PC-9 (cell line): ENCODE measurements at regions not wholly inside any gene's neighbourhood (a gene's known extent, or its start where the extent isn't known, plus 50 kb on each side); places are given as distances from the start of the nearest gene placed in this dataset.

ENCODE experiments used
- EZH2 ChIP-seq: fragments of 200-600 bp; sonication (generic); IDR thresholded peaks from 2 replicates; pipeline ENCODE4 v1.8.0; 2017; ENCODE audit warnings: antibody characterized with exemption, low read depth
- TF ChIP-seq, protein P1 (sequence below): fragments of 200-600 bp; sonication (generic); conservative IDR thresholded peaks from 2 replicates; pipeline ENCODE4 v1.6.1; 2017; ENCODE audit warnings: mixed run types, antibody characterized with exemption, mild to moderate bottlenecking, moderate library complexity

DNA sequence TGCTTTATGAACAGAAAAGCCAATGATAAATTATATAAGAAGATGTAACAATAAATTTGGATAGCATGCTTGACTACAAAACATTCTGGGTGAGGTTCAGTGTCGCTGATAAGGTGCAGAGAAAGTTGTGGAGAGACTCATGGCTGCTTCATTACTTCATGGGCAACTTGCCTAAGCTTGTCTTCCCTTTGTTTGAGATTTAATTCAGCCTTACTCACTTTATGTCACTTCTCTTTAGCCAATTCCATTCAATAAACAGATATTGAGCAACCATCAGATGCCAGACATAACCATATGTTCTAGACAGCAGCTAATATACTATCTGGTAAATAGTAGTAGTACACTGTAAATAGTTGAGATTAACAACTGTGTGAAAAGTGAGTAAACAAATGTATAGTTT, 401.5 kb upstream of the FRG2C start:
- TF ChIP-seq, protein P1, sequence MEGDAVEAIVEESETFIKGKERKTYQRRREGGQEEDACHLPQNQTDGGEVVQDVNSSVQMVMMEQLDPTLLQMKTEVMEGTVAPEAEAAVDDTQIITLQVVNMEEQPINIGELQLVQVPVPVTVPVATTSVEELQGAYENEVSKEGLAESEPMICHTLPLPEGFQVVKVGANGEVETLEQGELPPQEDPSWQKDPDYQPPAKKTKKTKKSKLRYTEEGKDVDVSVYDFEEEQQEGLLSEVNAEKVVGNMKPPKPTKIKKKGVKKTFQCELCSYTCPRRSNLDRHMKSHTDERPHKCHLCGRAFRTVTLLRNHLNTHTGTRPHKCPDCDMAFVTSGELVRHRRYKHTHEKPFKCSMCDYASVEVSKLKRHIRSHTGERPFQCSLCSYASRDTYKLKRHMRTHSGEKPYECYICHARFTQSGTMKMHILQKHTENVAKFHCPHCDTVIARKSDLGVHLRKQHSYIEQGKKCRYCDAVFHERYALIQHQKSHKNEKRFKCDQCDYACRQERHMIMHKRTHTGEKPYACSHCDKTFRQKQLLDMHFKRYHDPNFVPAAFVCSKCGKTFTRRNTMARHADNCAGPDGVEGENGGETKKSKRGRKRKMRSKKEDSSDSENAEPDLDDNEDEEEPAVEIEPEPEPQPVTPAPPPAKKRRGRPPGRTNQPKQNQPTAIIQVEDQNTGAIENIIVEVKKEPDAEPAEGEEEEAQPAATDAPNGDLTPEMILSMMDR = no peak
- no peak for TF ChIP-seq EZH2
